Endothelial cell of umbilical vein (primary cell): ENCODE measurements at regions not wholly inside any gene's neighbourhood (a gene's known extent, or its start where the extent isn't known, plus 50 kb on each side); places are given as distances from the start of the nearest gene placed in this dataset.

Experiments
- BruUV-seq: library from RNA; stranded (reverse); fragments of 400-500 nt; replicated peaks from 2 replicates; lab custom pipeline; 2021; lab: Mats Ljungman, UMichigan
- CTCF ChIA-PET: fragments of 300-600, 350-600 bp; sonication (Branson Sonifier 250); formaldehyde crosslinking; loops from one replicate; lab custom pipeline; 2021; ENCODE audit warnings: antibody characterized with exemption, inconsistent platforms; lab: Charles Lee
- POLR2A ChIA-PET: fragments of 300-600, 350-600 bp; sonication (Branson Sonifier 250); formaldehyde crosslinking; loops from one replicate; lab custom pipeline; 2021; ENCODE audit warnings: antibody characterized with exemption, inconsistent platforms; lab: Charles Lee
- DNase-seq: peaks from one replicate; pipeline ENCODE4 v3.0.0-alpha.2; 2011; ENCODE audit warnings: low read depth, low spot score
- FAIRE-seq: peaks from 2 replicates; lab custom pipeline; 2011; peaks lifted over from hg19 to GRCh38; lab: Jason Lieb, UNC
- H2AFZ ChIP-seq: 2 replicates; pipeline ENCODE4 v1.6.0; 2012; ENCODE audit warnings: low read depth, low read length, control low read depth, inconsistent platforms
- H3K27ac ChIP-seq: 2 replicates; pipeline ENCODE4 v1.5.1; 2011; ENCODE audit warnings: low read depth, mild to moderate bottlenecking, control low read depth, low read length, moderate library complexity; ENCODE audit not compliant: insufficient read depth
- H3K27me3 ChIP-seq, 2 experiments: 2 replicates each; pipeline versions ENCODE4 v1.6.0 to v1.6.1; 2011; ENCODE audit warnings: low read length in 2 of 2, mixed read lengths in 1 of 2; ENCODE audit not compliant: control insufficient read depth in 2 of 2, insufficient read depth in 2 of 2
- H3K36me3 ChIP-seq, 2 experiments: 2 replicates in 1 of 2; 3 replicates in 1 of 2; pipeline ENCODE4 v1.5.1; 2011; ENCODE audit warnings: low read length in 2 of 2, mild to moderate bottlenecking in 1 of 2, moderate library complexity in 1 of 2; ENCODE audit not compliant: control insufficient read depth in 2 of 2, insufficient read depth in 2 of 2; ENCODE audit errors: extremely low read depth in 1 of 2
- H3K4me1 ChIP-seq: 3 replicates; pipeline ENCODE4 v1.5.1; 2011; ENCODE audit warnings: mild to moderate bottlenecking, low read length; ENCODE audit not compliant: control insufficient read depth, insufficient read depth; ENCODE audit errors: extremely low read depth
- H3K4me2 ChIP-seq: 2 replicates; pipeline ENCODE4 v1.6.1; 2011; ENCODE audit warnings: low read length, control low read depth, mixed read lengths; ENCODE audit not compliant: insufficient read depth
- H3K4me3 ChIP-seq, 3 experiments: fragments of 200-600 bp in 1 of 3; sonication (generic), shearing (Covaris generic) in 1 of 3; replicated peaks in 1 of 3; 2 replicates each; pipeline ENCODE4 v1.5.1; 2011 to 2016; ENCODE audit warnings: control low read depth in 3 of 3, low read length in 3 of 3, mild to moderate bottlenecking in 2 of 3, inconsistent platforms in 1 of 3, low read depth in 1 of 3, moderate library complexity in 1 of 3; ENCODE audit not compliant: insufficient read depth in 1 of 3
- H3K79me2 ChIP-seq: 2 replicates; pipeline ENCODE4 v1.6.0; 2012; ENCODE audit warnings: low read length, inconsistent platforms; ENCODE audit not compliant: control insufficient read depth, insufficient read depth
- H3K9ac ChIP-seq: replicated peaks from 2 replicates; pipeline ENCODE3; 2011; ENCODE audit warnings: low read length, control low read depth; ENCODE audit not compliant: insufficient read depth; ENCODE audit errors: extremely low read depth
- H3K9me1 ChIP-seq: replicated peaks from 3 replicates; pipeline ENCODE4 v1.6.0; 2011; ENCODE audit warnings: mild to moderate bottlenecking, low read length; ENCODE audit not compliant: control insufficient read depth, insufficient read depth; ENCODE audit errors: extremely low read depth
- H3K9me3 ChIP-seq: replicated peaks from 2 replicates; pipeline ENCODE4 v1.5.1; 2012; ENCODE audit warnings: low read length, inconsistent platforms; ENCODE audit not compliant: control insufficient read depth, insufficient read depth
- H4K20me1 ChIP-seq: replicated peaks from 2 replicates; pipeline ENCODE3; 2011; ENCODE audit warnings: mild to moderate bottlenecking, low read length; ENCODE audit not compliant: control insufficient read depth, insufficient read depth; ENCODE audit errors: extremely low read depth
- EZH2 ChIP-seq: IDR thresholded peaks from 2 replicates; pipeline ENCODE4 v1.6.1; 2012; ENCODE audit warnings: borderline replicate concordance, low read depth, mild to moderate bottlenecking, moderate library complexity, low read length, inconsistent platforms; ENCODE audit not compliant: severe bottlenecking
- FOS ChIP-seq: IDR thresholded peaks from 2 replicates; pipeline ENCODE4 v1.6.1; 2011; ENCODE audit warnings: mild to moderate bottlenecking, low read length, moderate library complexity, borderline replicate concordance; ENCODE audit not compliant: insufficient read depth
- GATA2 ChIP-seq: IDR thresholded peaks from 2 replicates; pipeline ENCODE4 v1.7.0; 2011; ENCODE audit warnings: low read depth, mild to moderate bottlenecking, moderate library complexity, mixed read lengths, low read length; ENCODE audit not compliant: insufficient read length, insufficient read depth
- JUN ChIP-seq: IDR thresholded peaks from 2 replicates; pipeline ENCODE4 v1.6.1; 2011; ENCODE audit warnings: borderline replicate concordance, low read depth; ENCODE audit not compliant: insufficient read length, insufficient read depth
- MYC ChIP-seq: IDR thresholded peaks from one replicate; pipeline ENCODE4 v1.6.1; 2011; ENCODE audit warnings: mild to moderate bottlenecking, low read depth, low read length
- POLR2A ChIP-seq: IDR thresholded peaks from 2 replicates; pipeline ENCODE4 v1.6.1; 2012; ENCODE audit warnings: low read depth, mild to moderate bottlenecking, control low read depth, low read length
- POLR2AphosphoS5 ChIP-seq: IDR thresholded peaks from 2 replicates; pipeline ENCODE4 v1.6.1; 2012; ENCODE audit warnings: low read depth, mild to moderate bottlenecking, control low read depth, low read length, moderate library complexity; ENCODE audit not compliant: insufficient read depth
- dilution Hi-C: fragments of 300-500 bp; cut with MboI; formaldehyde crosslinking; loops from one replicate; pipeline ENCODE4 v1.15.0; 2019; ENCODE audit warnings: low sequenced_read_pairs; ENCODE audit not compliant: extremely low pct_ligation_motif_present
- intact Hi-C: fragments of 100-400 bp; cut with micrococcal nuclease; formaldehyde crosslinking; loops from one replicate; pipeline ENCODE4 v1.10.0; 2022
- TF ChIP-seq, protein P1 (sequence below): IDR thresholded peaks from 2 replicates; pipeline ENCODE4 v1.6.1; 2011; ENCODE audit not compliant: insufficient read depth, insufficient read length
- TF ChIP-seq, protein P2 (sequence below), 2 donors: IDR thresholded peaks; 1 replicate in 1 of 2; 2 replicates in 1 of 2; pipeline ENCODE4 v1.5.1; 2011; ENCODE audit warnings: low read length in 2 of 2, mild to moderate bottlenecking in 2 of 2, moderate library complexity in 2 of 2, control low read depth in 1 of 2, inconsistent platforms in 1 of 2, low read depth in 1 of 2; ENCODE audit not compliant: insufficient read depth in 1 of 2; ENCODE audit errors: extremely low read depth in 1 of 2

- dilution Hi-C loops (no loop called here), intact Hi-C loops (loop anchor here (1.0 to 10.0 kb wide), 8 partner anchors 37 to 311 kb away; partner anchors contain the start of genes ACSL1, CASP3, CENPU and IRF2)
- no peaks in the 10 kb centered on the region for H3K79me2 ChIP-seq
- peak overlapping the region; percentile 38 for H3K9ac ChIP-seq
- POLR2A ChIA-PET: interaction anchor here (0.9 to 1.0 kb wide), 2 partner anchors 38 to 74 kb away, joined by 3 to 5 read pairs; partner anchors contain the start of genes CASP3 and PRIMPOL
- H3K9me1 ChIP-seq: no peaks in the 10 kb centered on the region
- H3K27me3 ChIP-seq: no peaks in the 10 kb centered on the region
- FAIRE-seq (no peak), DNase-seq (peak; percentile 13)
- CTCF ChIA-PET: interaction anchor here (0.7 to 1.4 kb wide), 7 partner anchors 12 to 311 kb away, joined by 3 to 4 read pairs (median 3); no protein-coding TSS in a partner anchor
- TF ChIP-seq, protein P1, sequence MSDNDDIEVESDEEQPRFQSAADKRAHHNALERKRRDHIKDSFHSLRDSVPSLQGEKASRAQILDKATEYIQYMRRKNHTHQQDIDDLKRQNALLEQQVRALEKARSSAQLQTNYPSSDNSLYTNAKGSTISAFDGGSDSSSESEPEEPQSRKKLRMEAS: no peak
- TF ChIP-seq MYC (no peak), GATA2 (no peak), POLR2A (no peak), JUN (no peak), FOS (no peak), EZH2 (no peak), POLR2AphosphoS5 (no peak)
- TF ChIP-seq, protein P2, sequence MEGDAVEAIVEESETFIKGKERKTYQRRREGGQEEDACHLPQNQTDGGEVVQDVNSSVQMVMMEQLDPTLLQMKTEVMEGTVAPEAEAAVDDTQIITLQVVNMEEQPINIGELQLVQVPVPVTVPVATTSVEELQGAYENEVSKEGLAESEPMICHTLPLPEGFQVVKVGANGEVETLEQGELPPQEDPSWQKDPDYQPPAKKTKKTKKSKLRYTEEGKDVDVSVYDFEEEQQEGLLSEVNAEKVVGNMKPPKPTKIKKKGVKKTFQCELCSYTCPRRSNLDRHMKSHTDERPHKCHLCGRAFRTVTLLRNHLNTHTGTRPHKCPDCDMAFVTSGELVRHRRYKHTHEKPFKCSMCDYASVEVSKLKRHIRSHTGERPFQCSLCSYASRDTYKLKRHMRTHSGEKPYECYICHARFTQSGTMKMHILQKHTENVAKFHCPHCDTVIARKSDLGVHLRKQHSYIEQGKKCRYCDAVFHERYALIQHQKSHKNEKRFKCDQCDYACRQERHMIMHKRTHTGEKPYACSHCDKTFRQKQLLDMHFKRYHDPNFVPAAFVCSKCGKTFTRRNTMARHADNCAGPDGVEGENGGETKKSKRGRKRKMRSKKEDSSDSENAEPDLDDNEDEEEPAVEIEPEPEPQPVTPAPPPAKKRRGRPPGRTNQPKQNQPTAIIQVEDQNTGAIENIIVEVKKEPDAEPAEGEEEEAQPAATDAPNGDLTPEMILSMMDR (IDR thresholded peaks at IDR 0.05; ENCODE audit: extremely low read depth in 1 of 2, insufficient read depth in 1 of 2, low read depth in 1 of 2, low read length in 2 of 2): no peak
- no peaks in the 10 kb centered on the region for H3K9me3 ChIP-seq
- peak overlapping the region in 1 of 3 experiments; percentile 47 for H3K4me3 ChIP-seq
- peak overlapping the region; percentile 73 for H3K27ac ChIP-seq
- BruUV-seq: TSS peak; percentile 86
- H2AFZ ChIP-seq: no peak overlapping the region
- no peaks in the 10 kb centered on the region for H3K36me3 ChIP-seq
- H3K4me2 ChIP-seq: peak overlapping the region; percentile 71
- H4K20me1 ChIP-seq: no peaks in the 10 kb centered on the region
- peaks cover 20% of the 10 kb centered on the region for H3K4me1 ChIP-seq
Observed at GRCh38 chr4:184575306-184575705, 73.9 kb downstream of the CASP3 start.
